ENCODE measurements at regions not wholly inside any gene's neighbourhood (a gene's known extent, or its start where the extent isn't known, plus 50 kb on each side); places are given as distances from the start of the nearest gene placed in this dataset.
A peak's percentile ranks its signal among the peaks of the same experiment; 100 is the strongest.

- TF ChIP-seq CUX1 (IDR thresholded peaks at IDR 0.05; ENCODE audit: insufficient replicate concordance, low read depth, low read length) (peak; percentile 41), ASH2L (IDR thresholded peaks at IDR 0.05; ENCODE audit: borderline replicate concordance, low read depth) (no peak), ZBTB40 (IDR thresholded peaks at IDR 0.05; ENCODE audit: borderline replicate concordance) (no peak), NFXL1 (IDR thresholded peaks at IDR 0.05; ENCODE audit: borderline replicate concordance) (no peak), SP1 (IDR thresholded peaks at IDR 0.05; ENCODE audit: low read depth, low read length) (no peak), STAT3 (IDR thresholded peaks at IDR 0.05; ENCODE audit: low read depth, low read length) (no peak), RB1 (IDR thresholded peaks at IDR 0.05; ENCODE audit: borderline replicate concordance) (no peak), GATAD2B (conservative IDR thresholded peaks at IDR 0.05; ENCODE audit: low read depth) (peak; percentile 47), BHLHE40 (IDR thresholded peaks at IDR 0.05; ENCODE audit: borderline replicate concordance in 1 of 2, low read depth in 2 of 2, low read length in 1 of 2) (peak; percentile 89 to 94), KDM1A (IDR thresholded peaks at IDR 0.05; ENCODE audit: borderline replicate concordance) (no peak), GABPA (IDR thresholded peaks at IDR 0.05; ENCODE audit: low read depth) (no peak), NBN (IDR thresholded peaks at IDR 0.05) (no peak), ZNF217 (IDR thresholded peaks at IDR 0.05) (no peak; the same call in 1 of the 2 replicates), IKZF1 (conservative IDR thresholded peaks at IDR 0.05) (peak; percentile 65; the same call in 1 of the 2 replicates)
- TF ChIP-seq, protein P1, sequence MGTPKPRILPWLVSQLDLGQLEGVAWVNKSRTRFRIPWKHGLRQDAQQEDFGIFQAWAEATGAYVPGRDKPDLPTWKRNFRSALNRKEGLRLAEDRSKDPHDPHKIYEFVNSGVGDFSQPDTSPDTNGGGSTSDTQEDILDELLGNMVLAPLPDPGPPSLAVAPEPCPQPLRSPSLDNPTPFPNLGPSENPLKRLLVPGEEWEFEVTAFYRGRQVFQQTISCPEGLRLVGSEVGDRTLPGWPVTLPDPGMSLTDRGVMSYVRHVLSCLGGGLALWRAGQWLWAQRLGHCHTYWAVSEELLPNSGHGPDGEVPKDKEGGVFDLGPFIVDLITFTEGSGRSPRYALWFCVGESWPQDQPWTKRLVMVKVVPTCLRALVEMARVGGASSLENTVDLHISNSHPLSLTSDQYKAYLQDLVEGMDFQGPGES (IDR thresholded peaks at IDR 0.05): no peak
- TF ChIP-seq, protein P2, sequence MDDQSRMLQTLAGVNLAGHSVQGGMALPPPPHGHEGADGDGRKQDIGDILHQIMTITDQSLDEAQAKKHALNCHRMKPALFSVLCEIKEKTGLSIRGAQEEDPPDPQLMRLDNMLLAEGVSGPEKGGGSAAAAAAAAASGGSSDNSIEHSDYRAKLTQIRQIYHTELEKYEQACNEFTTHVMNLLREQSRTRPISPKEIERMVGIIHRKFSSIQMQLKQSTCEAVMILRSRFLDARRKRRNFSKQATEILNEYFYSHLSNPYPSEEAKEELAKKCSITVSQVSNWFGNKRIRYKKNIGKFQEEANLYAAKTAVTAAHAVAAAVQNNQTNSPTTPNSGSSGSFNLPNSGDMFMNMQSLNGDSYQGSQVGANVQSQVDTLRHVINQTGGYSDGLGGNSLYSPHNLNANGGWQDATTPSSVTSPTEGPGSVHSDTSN (IDR thresholded peaks at IDR 0.05; ENCODE audit: insufficient replicate concordance, low read depth, low read length): peak; percentile 62
- TF ChIP-seq, protein P3, sequence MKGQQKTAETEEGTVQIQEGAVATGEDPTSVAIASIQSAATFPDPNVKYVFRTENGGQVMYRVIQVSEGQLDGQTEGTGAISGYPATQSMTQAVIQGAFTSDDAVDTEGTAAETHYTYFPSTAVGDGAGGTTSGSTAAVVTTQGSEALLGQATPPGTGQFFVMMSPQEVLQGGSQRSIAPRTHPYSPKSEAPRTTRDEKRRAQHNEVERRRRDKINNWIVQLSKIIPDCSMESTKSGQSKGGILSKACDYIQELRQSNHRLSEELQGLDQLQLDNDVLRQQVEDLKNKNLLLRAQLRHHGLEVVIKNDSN (IDR thresholded peaks at IDR 0.05; ENCODE audit: borderline replicate concordance, extremely low read length, insufficient read depth, low read depth, low read length): no peak
These were observed 70.5 kb upstream of the DUSP22 start (continued) for GRCh38 chr6:221531-222349.
